ENCODE measurements at regions not wholly inside any gene's neighbourhood (a gene's known extent, or its start where the extent isn't known, plus 50 kb on each side); places are given as distances from the start of the nearest gene placed in this dataset.

DNA sequence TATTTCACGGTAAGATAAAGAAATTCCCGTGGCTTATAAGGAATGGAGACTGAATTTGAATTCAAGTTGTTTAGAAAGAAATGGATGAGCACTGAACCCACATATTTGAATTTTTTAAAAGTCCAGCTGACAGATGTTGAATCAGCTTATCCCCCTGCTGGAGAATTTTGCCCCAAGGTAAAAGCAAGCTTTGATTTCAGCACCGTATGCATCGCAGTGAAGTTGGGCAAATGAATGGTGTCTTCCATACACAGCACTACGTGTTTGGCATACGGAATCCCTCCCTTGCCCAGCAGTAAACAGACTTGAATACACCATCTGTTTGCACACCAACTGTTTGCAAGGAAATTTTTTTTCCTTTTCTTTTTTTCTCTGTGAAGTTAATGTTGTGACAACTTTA, 77.5 kb upstream of the PEG3 start:
- TF ChIP-seq, protein P1, sequence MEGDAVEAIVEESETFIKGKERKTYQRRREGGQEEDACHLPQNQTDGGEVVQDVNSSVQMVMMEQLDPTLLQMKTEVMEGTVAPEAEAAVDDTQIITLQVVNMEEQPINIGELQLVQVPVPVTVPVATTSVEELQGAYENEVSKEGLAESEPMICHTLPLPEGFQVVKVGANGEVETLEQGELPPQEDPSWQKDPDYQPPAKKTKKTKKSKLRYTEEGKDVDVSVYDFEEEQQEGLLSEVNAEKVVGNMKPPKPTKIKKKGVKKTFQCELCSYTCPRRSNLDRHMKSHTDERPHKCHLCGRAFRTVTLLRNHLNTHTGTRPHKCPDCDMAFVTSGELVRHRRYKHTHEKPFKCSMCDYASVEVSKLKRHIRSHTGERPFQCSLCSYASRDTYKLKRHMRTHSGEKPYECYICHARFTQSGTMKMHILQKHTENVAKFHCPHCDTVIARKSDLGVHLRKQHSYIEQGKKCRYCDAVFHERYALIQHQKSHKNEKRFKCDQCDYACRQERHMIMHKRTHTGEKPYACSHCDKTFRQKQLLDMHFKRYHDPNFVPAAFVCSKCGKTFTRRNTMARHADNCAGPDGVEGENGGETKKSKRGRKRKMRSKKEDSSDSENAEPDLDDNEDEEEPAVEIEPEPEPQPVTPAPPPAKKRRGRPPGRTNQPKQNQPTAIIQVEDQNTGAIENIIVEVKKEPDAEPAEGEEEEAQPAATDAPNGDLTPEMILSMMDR (conservative IDR thresholded peaks at IDR 0.05 in 1 of 2, IDR thresholded peaks at IDR 0.05 in 1 of 2; ENCODE audit: extremely low read depth in 1 of 2, insufficient read depth in 1 of 2, low read depth in 1 of 2, low read length in 2 of 2): no peak
- no peak for TF ChIP-seq EZH2 (IDR thresholded peaks at IDR 0.05; ENCODE audit: borderline replicate concordance, low read length)
